HCT116 (cell line): ENCODE measurements at regions not wholly inside any gene's neighbourhood (a gene's known extent, or its start where the extent isn't known, plus 50 kb on each side); places are given as distances from the start of the nearest gene placed in this dataset.

ENCODE experiments used
- ATAC-seq: fragments of 200-7000 bp; cut with Tn5 transposase; 2 replicates; pipeline ENCODE4 v1.9.1; 2020; ENCODE audit warnings: mild to moderate bottlenecking, moderate library complexity
- BruUV-seq: library from RNA; stranded (reverse); fragments of 400-500 nt; replicated peaks from 2 replicates; lab custom pipeline; 2021; lab: Mats Ljungman, UMichigan
- CTCF ChIA-PET: fragments of 300-600 bp; sonication (Branson Sonifier 250); formaldehyde crosslinking; loops from one replicate; lab custom pipeline; 2021; ENCODE audit warnings: antibody characterized with exemption; lab: Charles Lee
- POLR2A ChIA-PET: fragments of 300-600, 350-600 bp; sonication (Branson Sonifier 250); formaldehyde crosslinking; loops from one replicate; lab custom pipeline; 2021; ENCODE audit warnings: antibody characterized with exemption; lab: Charles Lee
- RAD21 ChIA-PET, 2 experiments: fragments of 300-600 bp; sonication (Branson Sonifier 250); formaldehyde crosslinking; loops; one replicate each; lab custom pipeline; 2023; ENCODE audit warnings: low total read pairs in 2 of 2; ENCODE audit not compliant: uncharacterized antibody in 2 of 2, unreplicated experiment in 2 of 2, low non-redundant PET in 1 of 2; lab: Charles Lee
- DNase-seq: peaks from one replicate; pipeline ENCODE4 v3.0.0-alpha.2; 2010; ENCODE audit warnings: low read depth, low spot score
- H2AFZ ChIP-seq: fragments of 200-600 bp; shearing (Covaris generic), sonication (generic); 2 replicates; pipeline ENCODE4 v1.6.1; 2017; ENCODE audit warnings: low read depth, mixed run types, mixed read lengths, antibody characterized with exemption, low read length; ENCODE audit not compliant: poor library complexity, severe bottlenecking
- H3K27ac ChIP-seq: 2 replicates; pipeline ENCODE4 v1.5.1; 2012; ENCODE audit warnings: low read depth, low read length
- H3K27me3 ChIP-seq: fragments of 200-600 bp; sonication (generic); 2 replicates; pipeline ENCODE4 v1.6.1; 2016; ENCODE audit warnings: mixed run types, low read length, mixed read lengths; ENCODE audit not compliant: insufficient read depth
- H3K36me3 ChIP-seq, 2 experiments: fragments of 200-500 bp in 1 of 2; fragments of 200-600 bp in 1 of 2; sonication (Bioruptor generic) in 1 of 2; sonication (generic) in 1 of 2; 2 replicates each; pipeline versions ENCODE4 v1.5.1 to v1.6.1; 2014 to 2016; ENCODE audit warnings: low read length in 2 of 2, inconsistent platforms in 1 of 2, mixed read lengths in 1 of 2, mixed run types in 1 of 2; ENCODE audit not compliant: insufficient read depth in 2 of 2, control insufficient read depth in 1 of 2
- H3K4me1 ChIP-seq, 2 experiments: fragments of 200-600 bp in 1 of 2; sonication (generic) in 1 of 2; 2 replicates each; pipeline versions ENCODE4 v1.5.1 to v1.6.1; 2012 to 2017; ENCODE audit warnings: low read length in 2 of 2, inconsistent platforms in 1 of 2, mild to moderate bottlenecking in 1 of 2, mixed read lengths in 1 of 2, mixed run types in 1 of 2, moderate library complexity in 1 of 2; ENCODE audit not compliant: insufficient read depth in 2 of 2, control insufficient read depth in 1 of 2
- H3K4me2 ChIP-seq: fragments of 200-600 bp; sonication (generic); 2 replicates; pipeline ENCODE4 v1.6.1; 2017; ENCODE audit warnings: mixed run types, low read length, mixed read lengths
- H3K4me3 ChIP-seq, 2 experiments: fragments of 200-600 bp in 1 of 2; sonication (generic) in 1 of 2; replicated peaks in 1 of 2; 2 replicates each; pipeline ENCODE4 v1.5.1; 2011 to 2016; ENCODE audit warnings: low read length in 2 of 2, control low read depth in 1 of 2, low read depth in 1 of 2, mild to moderate bottlenecking in 1 of 2, mixed read lengths in 1 of 2, mixed run types in 1 of 2
- H3K79me2 ChIP-seq: fragments of 200-600 bp; sonication (generic); 2 replicates; pipeline ENCODE4 v1.6.1; 2017; ENCODE audit warnings: mild to moderate bottlenecking, mixed run types, low read length, moderate library complexity, mixed read lengths; ENCODE audit not compliant: insufficient read depth
- H3K9ac ChIP-seq: fragments of 200-600 bp; sonication (generic); 2 replicates; pipeline ENCODE4 v1.6.1; 2016; ENCODE audit warnings: low read length, mixed read lengths
- H3K9me2 ChIP-seq: fragments of 200-600 bp; sonication (generic), shearing (Covaris generic); 2 replicates; pipeline ENCODE4 v1.6.1; 2017; ENCODE audit warnings: mixed run types, mild to moderate bottlenecking, moderate library complexity; ENCODE audit not compliant: insufficient read depth
- H3K9me3 ChIP-seq, 2 experiments: fragments of 200-500 bp in 1 of 2; fragments of 200-600 bp in 1 of 2; sonication (Bioruptor generic) in 1 of 2; sonication (generic) in 1 of 2; 2 replicates each; pipeline ENCODE4 v1.6.1; 2014 to 2017; ENCODE audit warnings: low read length in 2 of 2, mixed read lengths in 2 of 2, inconsistent platforms in 1 of 2, low read depth in 1 of 2, mild to moderate bottlenecking in 1 of 2, mixed run types in 1 of 2, moderate library complexity in 1 of 2; ENCODE audit not compliant: control insufficient read depth in 1 of 2, insufficient read depth in 1 of 2
- H4K20me1 ChIP-seq: fragments of 200-600 bp; sonication (generic), shearing (Covaris generic); 2 replicates; pipeline ENCODE4 v1.6.1; 2017; ENCODE audit warnings: mixed run types, mild to moderate bottlenecking, moderate library complexity; ENCODE audit not compliant: insufficient read depth
- ATF3 ChIP-seq: IDR thresholded peaks from 2 replicates; pipeline ENCODE4 v1.6.1; 2012
- CBX3 ChIP-seq: IDR thresholded peaks from 2 replicates; pipeline ENCODE4 v1.6.1; 2012; ENCODE audit warnings: low read depth
- CEBPB ChIP-seq: IDR thresholded peaks from 2 replicates; pipeline ENCODE4 v1.6.1; 2012; ENCODE audit warnings: low read depth
- EGR1 ChIP-seq: IDR thresholded peaks from 2 replicates; pipeline ENCODE4 v1.6.1; 2012; ENCODE audit warnings: low read depth
- ELF1 ChIP-seq: IDR thresholded peaks from 2 replicates; pipeline ENCODE4 v1.6.1; 2012; ENCODE audit warnings: low read depth, borderline replicate concordance
- EZH2 ChIP-seq: fragments of 200-600 bp; sonication (generic); IDR thresholded peaks from 2 replicates; pipeline ENCODE4 v1.6.1; 2017; ENCODE audit warnings: antibody characterized with exemption, mixed run types
- EZH2phosphoT487 ChIP-seq: fragments of 200-600 bp; IDR thresholded peaks from 2 replicates; pipeline ENCODE4 v1.6.1; 2018; ENCODE audit warnings: antibody characterized with exemption, borderline replicate concordance
- FOSL1 ChIP-seq: IDR thresholded peaks from 2 replicates; pipeline ENCODE4 v1.6.1; 2012; ENCODE audit warnings: low read depth
- JUND ChIP-seq: IDR thresholded peaks from 2 replicates; pipeline ENCODE4 v1.6.1; 2012
- POLR2A ChIP-seq: IDR thresholded peaks from 2 replicates; pipeline ENCODE4 v1.7.0; 2011; ENCODE audit warnings: borderline replicate concordance; ENCODE audit not compliant: insufficient read depth, insufficient read length; ENCODE audit errors: extremely low read depth
- POLR2AphosphoS5 ChIP-seq: IDR thresholded peaks from 2 replicates; pipeline ENCODE4 v1.6.1; 2011; ENCODE audit warnings: mild to moderate bottlenecking, low read depth, low read length, moderate library complexity
- RAD21 ChIP-seq: IDR thresholded peaks from 2 replicates; pipeline ENCODE4 v1.6.1; 2012; ENCODE audit warnings: low read depth, mild to moderate bottlenecking
- SIN3A ChIP-seq: IDR thresholded peaks from 2 replicates; pipeline ENCODE4 v1.6.1; 2012; ENCODE audit warnings: low read depth
- SP1 ChIP-seq: IDR thresholded peaks from 2 replicates; pipeline ENCODE4 v1.6.1; 2012; ENCODE audit warnings: low read depth
- YY1 ChIP-seq: IDR thresholded peaks from 2 replicates; pipeline ENCODE4 v1.6.1; 2011; ENCODE audit warnings: low read length, low read depth, moderate library complexity, mild to moderate bottlenecking; ENCODE audit not compliant: insufficient replicate concordance; ENCODE audit errors: extremely low read depth
- ZFX ChIP-seq: fragments of 450-650 bp; IDR thresholded peaks from 2 replicates; pipeline ENCODE4 v1.6.1; 2017
- ZNF274 ChIP-seq: fragments of 200-500 bp; sonication (Bioruptor generic); IDR thresholded peaks from 2 replicates; pipeline ENCODE4 v1.6.1; 2014; ENCODE audit warnings: mild to moderate bottlenecking, low read depth, low read length, inconsistent platforms
- intact Hi-C: fragments of 100-400 bp; cut with micrococcal nuclease; formaldehyde crosslinking; loops from 2 replicates; pipeline ENCODE4 v1.10.0; 2022
- TF ChIP-seq, protein P1 (sequence below): IDR thresholded peaks from 2 replicates; pipeline ENCODE4 v1.6.1; 2012
- TF ChIP-seq, protein P2 (sequence below), 3 experiments: fragments of 200-600 bp in 1 of 3; sonication (generic) in 1 of 3; IDR thresholded peaks in 2 of 3; conservative IDR thresholded peaks in 1 of 3; 2 replicates each; pipeline ENCODE4 v1.5.1; 2012 to 2017; ENCODE audit warnings: low read depth in 2 of 3, low read length in 2 of 3, antibody characterized with exemption in 1 of 3, borderline replicate concordance in 1 of 3, control low read depth in 1 of 3, mild to moderate bottlenecking in 1 of 3, mixed read lengths in 1 of 3, mixed run types in 1 of 3, moderate library complexity in 1 of 3; ENCODE audit not compliant: insufficient read depth in 1 of 3

DNA sequence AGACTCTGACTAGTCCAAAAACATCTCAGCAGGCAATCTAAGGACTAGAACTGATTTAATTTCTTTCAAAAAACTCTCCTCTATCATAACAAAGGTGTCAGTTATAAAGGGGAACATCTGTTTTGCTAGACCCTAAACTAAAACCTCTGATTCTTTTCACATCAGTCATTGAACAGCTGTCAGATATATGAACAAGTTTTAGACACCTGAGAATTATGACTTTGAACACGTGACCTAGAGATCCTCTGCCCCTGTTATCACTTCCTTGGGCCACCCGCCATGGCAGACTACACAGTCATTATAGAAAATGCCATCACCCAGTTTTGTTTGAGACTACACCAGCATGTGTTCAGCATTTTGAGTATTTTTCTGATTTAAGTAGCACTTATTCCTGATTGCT lies 282.3 kb upstream of the TBL1XR1 start:
- no peak for ATAC-seq
- Histone ChIP-seq H3K27me3 (no peaks in the 10 kb centered on the region), H3K9me3 (no peaks in the 10 kb centered on the region), H3K79me2 (no peaks in the 10 kb centered on the region), H3K4me3 (no peak overlapping the region), H3K9me2 (no peaks in the 10 kb centered on the region), H3K4me2 (peak overlapping the region; percentile 60; the same call in 1 of the 2 replicates), H3K9ac (no peak overlapping the region), H3K4me1 (peaks cover 21 to 22% of the 10 kb centered on the region in 2 experiments), H3K36me3 (no peaks in the 10 kb centered on the region), H4K20me1 (no peaks in the 10 kb centered on the region)
- ChIA-PET RAD21 (no interaction called here), CTCF (no interaction called here), POLR2A (no interaction called here)
- no peak for DNase-seq
- intact Hi-C loops, result loop anchor here (2.0 to 10.0 kb wide), 2 partner anchors 119 to 285 kb away; partner anchors contain the start of gene TBL1XR1
- no peak for TF ChIP-seq JUND
- no peak for TF ChIP-seq CBX3
- TF ChIP-seq EGR1, result no peak
- no peak for TF ChIP-seq EZH2phosphoT487
- TF ChIP-seq CEBPB, result no peak
- TF ChIP-seq, protein P1, sequence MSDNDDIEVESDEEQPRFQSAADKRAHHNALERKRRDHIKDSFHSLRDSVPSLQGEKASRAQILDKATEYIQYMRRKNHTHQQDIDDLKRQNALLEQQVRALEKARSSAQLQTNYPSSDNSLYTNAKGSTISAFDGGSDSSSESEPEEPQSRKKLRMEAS, result no peak
- TF ChIP-seq SIN3A, result no peak
- no peak for TF ChIP-seq ATF3
- no peak for TF ChIP-seq ZNF274
- TF ChIP-seq RAD21, result no peak
- TF ChIP-seq POLR2A, result no peak
- no peak for TF ChIP-seq FOSL1
- TF ChIP-seq, protein P2, sequence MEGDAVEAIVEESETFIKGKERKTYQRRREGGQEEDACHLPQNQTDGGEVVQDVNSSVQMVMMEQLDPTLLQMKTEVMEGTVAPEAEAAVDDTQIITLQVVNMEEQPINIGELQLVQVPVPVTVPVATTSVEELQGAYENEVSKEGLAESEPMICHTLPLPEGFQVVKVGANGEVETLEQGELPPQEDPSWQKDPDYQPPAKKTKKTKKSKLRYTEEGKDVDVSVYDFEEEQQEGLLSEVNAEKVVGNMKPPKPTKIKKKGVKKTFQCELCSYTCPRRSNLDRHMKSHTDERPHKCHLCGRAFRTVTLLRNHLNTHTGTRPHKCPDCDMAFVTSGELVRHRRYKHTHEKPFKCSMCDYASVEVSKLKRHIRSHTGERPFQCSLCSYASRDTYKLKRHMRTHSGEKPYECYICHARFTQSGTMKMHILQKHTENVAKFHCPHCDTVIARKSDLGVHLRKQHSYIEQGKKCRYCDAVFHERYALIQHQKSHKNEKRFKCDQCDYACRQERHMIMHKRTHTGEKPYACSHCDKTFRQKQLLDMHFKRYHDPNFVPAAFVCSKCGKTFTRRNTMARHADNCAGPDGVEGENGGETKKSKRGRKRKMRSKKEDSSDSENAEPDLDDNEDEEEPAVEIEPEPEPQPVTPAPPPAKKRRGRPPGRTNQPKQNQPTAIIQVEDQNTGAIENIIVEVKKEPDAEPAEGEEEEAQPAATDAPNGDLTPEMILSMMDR (IDR thresholded peaks at IDR 0.05 in 2 of 3, conservative IDR thresholded peaks at IDR 0.05 in 1 of 3; ENCODE audit: borderline replicate concordance in 1 of 3, insufficient read depth in 1 of 3, low read depth in 2 of 3, low read length in 2 of 3), result no peak
- no peak for TF ChIP-seq POLR2AphosphoS5
- TF ChIP-seq EZH2, result no peak
- no peak for TF ChIP-seq YY1
- no peak for TF ChIP-seq ELF1
- no peak for TF ChIP-seq ZFX
- no peak for TF ChIP-seq SP1
- TF ChIP-seq, all 23 proteins: peak for 0
- no peak overlapping the region for H3K27ac ChIP-seq
- BruUV-seq, result no TSS peak
- peak overlapping the region; percentile 23 for H2AFZ ChIP-seq
